ENCODE measurements at regions not wholly inside any gene's neighbourhood (a gene's known extent, or its start where the extent isn't known, plus 50 kb on each side); places are given as distances from the start of the nearest gene placed in this dataset.

DNA sequence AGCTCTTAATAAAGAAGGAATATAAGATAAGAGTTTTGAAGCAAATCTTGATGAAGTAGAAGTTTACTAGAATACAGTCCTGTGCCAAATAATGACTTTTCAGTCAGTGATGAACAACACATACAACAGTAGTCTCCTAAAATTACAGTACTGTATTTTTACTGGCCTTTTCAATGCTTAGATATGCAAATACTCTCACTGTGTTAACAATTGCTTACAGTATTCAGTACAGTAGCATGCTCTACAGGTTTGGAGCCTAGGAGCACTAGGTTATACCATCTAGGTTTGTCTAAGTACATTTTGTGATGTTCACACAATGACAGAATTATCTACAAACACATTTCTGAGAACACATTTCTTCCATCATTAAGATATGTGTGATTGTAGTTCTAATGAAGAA, 316.7 kb upstream of the KLHL1 start:
- no peak for DNase-seq (ENCODE audit: low read depth)
- no peak overlapping the region for H3K4me3 ChIP-seq (ENCODE audit: low read depth, low read length)
- TF ChIP-seq, protein P1, sequence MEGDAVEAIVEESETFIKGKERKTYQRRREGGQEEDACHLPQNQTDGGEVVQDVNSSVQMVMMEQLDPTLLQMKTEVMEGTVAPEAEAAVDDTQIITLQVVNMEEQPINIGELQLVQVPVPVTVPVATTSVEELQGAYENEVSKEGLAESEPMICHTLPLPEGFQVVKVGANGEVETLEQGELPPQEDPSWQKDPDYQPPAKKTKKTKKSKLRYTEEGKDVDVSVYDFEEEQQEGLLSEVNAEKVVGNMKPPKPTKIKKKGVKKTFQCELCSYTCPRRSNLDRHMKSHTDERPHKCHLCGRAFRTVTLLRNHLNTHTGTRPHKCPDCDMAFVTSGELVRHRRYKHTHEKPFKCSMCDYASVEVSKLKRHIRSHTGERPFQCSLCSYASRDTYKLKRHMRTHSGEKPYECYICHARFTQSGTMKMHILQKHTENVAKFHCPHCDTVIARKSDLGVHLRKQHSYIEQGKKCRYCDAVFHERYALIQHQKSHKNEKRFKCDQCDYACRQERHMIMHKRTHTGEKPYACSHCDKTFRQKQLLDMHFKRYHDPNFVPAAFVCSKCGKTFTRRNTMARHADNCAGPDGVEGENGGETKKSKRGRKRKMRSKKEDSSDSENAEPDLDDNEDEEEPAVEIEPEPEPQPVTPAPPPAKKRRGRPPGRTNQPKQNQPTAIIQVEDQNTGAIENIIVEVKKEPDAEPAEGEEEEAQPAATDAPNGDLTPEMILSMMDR (IDR thresholded peaks at IDR 0.05; ENCODE audit: insufficient read depth, low read length), result no peak

DNA sequence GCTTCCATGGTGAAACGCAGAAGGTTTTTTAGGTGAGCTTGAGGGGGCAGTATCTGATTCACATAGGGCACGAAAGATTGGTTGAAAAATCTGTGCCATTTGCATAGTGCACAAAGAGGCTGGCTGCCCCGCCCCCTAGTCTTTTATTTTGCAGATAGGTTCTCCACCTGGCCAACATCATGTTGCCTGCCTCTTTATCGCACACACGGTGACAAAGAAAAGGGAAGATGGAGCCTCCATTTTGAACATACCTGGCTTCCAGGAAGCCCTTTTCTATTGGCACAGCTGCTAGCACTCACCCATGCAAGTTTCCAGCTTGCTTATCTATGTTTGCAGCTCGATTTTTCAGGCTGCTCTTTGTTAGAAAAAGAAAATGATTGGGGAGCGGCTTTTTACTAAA, 316.2 kb upstream of the KLHL1 start:
- no peak for DNase-seq (ENCODE audit: low read depth)
- TF ChIP-seq, protein P1 (IDR thresholded peaks at IDR 0.05; ENCODE audit: insufficient read depth, low read length), result no peak
- no peak overlapping the region for H3K4me3 ChIP-seq (ENCODE audit: low read depth, low read length)

DNA sequence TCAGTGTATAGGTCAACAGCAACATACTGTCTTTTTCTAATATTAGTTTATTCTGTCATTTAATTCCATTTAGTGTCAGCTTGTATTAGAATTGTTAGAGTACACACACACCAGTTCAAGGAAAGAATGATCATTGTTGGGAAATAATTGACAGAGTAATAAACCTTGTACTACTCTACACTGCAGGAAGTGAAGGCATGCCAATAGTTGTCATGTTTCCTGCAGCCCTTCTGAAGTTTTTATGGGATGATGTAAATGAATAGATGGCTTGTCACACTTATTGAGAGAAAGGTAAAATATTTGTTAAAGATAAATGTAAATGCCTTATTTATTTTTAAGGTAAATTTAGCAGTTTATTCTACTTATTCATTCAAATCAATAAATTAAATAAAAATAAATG, 306.9 kb upstream of the KLHL1 start:
- DNase-seq (ENCODE audit: low read depth), result no peak
- TF ChIP-seq, protein P1 (IDR thresholded peaks at IDR 0.05; ENCODE audit: insufficient read depth, low read length), result no peak
- no peak overlapping the region for H3K4me3 ChIP-seq (ENCODE audit: low read depth, low read length)

GRCh38 chr13:70408865-70409264, 300.6 kb upstream of the KLHL1 start:
- DNase-seq (ENCODE audit: low read depth), result no peak
- TF ChIP-seq, protein P1 (IDR thresholded peaks at IDR 0.05; ENCODE audit: insufficient read depth, low read length), result no peak

GRCh38 chr13:70407486-70407885, 299.2 kb upstream of the KLHL1 start:
- H3K4me3 ChIP-seq (ENCODE audit: low read depth, low read length), result no peak overlapping the region
- TF ChIP-seq, protein P1 (IDR thresholded peaks at IDR 0.05; ENCODE audit: insufficient read depth, low read length), result no peak
- DNase-seq (ENCODE audit: low read depth), result no peak

More at GRCh38 chr13:70408865-70409264, 300.6 kb upstream of the KLHL1 start:
- no peak overlapping the region for H3K4me3 ChIP-seq (ENCODE audit: low read depth, low read length)

GRCh38 chr13:70405266-70405665, 297.0 kb upstream of the KLHL1 start:
- DNase-seq (ENCODE audit: low read depth), result no peak

More at GRCh38 chr13:70405266-70405665, 297.0 kb upstream of the KLHL1 start:
- TF ChIP-seq, protein P1 (IDR thresholded peaks at IDR 0.05; ENCODE audit: insufficient read depth, low read length), result no peak
- no peak overlapping the region for H3K4me3 ChIP-seq (ENCODE audit: low read depth, low read length)

Measured in fibroblast of the aortic adventitia (primary cell).